ENCODE measurements at regions not wholly inside any gene's neighbourhood (a gene's known extent, or its start where the extent isn't known, plus 50 kb on each side); places are given as distances from the start of the nearest gene placed in this dataset.
A peak's percentile ranks its signal among the peaks of the same experiment; 100 is the strongest.

DNA sequence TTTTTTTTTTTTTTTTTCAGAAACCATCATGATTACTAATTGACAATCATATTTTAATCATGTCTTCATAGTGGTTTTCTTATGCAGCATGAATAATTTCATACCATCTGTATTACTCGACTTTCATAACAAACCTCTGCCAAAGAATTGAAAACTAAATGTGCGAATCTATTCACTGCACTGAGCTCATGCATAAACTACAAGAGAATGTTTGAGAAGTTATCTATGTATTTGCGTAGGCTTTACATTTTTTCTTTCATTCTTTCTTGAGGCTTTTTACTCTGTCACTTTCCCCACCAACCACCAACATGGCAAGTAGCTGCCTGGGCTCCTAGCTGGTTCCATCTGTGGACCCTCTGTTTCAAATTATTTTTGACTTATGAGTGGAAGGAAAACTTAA lies 1761.0 kb downstream of the STIM2 start:
- no peak for DNase-seq (ENCODE audit: low spot score)

DNA sequence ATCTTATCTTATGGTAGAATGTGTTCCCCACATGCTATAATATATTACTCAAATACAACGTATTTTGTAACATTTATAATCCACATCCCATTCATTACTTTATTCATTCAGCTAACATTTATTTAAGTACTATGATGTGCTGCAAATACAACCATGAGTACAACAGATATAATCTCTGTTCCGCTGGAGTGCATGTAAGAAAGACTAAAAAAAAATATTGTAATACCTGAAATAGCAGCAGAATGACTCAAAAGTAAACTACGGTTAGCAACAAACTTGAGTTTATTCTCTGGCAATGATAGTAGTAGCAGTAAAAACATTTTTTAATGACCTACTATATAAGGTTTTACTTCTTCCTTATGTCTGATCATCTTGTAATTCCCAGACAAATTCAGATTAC lies 1776.3 kb downstream of the STIM2 start:
- no peak for DNase-seq (ENCODE audit: low spot score)

DNA sequence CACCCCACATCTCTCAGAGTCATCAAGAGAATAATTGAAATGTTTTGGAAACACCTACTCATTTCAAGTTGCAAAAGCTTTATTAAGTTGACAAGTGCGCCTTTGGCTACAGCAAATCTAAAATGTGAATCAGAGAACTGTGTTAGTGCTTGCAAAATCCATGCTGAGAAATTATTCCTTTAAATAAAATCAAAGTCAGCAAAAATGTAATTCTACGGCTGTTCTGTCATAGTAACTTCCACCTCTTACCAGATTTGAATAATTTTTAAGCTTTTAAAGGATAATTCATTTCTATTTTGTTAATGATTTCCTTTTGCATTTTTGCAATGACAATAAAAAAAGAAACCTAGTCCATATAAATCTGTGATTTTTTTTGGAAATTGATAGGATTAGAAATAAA lies 1779.1 kb downstream of the STIM2 start:
- no peak for DNase-seq (ENCODE audit: low spot score)

DNA sequence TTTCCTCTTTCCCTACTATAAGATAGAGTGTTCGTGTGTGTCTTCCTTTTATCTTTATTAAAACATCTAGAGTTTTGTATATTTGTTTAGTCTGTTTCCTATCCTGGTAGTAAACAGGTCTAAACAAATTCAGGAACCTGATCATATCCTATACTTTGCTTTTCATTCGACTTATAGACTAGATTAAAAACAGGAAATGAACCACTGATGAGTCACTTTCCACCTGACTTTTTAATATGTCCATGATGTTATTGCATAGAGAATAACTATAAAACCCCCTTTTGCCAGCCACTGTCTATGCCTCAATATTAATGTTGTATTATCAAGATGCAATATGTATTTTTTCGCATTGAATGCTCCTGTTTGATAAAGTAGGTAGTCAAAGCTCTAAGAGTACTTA lies 1794.0 kb downstream of the STIM2 start:
- no peak for DNase-seq (ENCODE audit: low spot score)

DNA sequence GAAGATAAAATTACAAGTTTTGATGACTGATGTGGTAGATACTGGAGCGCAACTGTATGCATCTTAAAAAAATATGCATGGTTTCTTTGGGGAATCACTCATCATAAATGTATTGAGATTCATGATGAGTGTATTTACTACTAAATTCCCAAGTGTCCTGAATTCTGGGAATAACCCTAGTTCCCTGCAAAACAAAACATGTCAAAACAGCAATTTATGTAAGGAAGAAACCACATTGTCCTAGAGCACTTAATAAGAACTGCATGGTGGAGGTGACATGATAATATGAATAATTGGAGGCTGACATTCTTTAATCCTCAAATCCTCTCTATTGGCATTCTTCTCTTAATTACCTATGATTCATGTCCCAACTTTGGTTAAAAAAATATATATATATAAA lies 1804.7 kb downstream of the STIM2 start:
- no peak for DNase-seq (ENCODE audit: low spot score)

DNA sequence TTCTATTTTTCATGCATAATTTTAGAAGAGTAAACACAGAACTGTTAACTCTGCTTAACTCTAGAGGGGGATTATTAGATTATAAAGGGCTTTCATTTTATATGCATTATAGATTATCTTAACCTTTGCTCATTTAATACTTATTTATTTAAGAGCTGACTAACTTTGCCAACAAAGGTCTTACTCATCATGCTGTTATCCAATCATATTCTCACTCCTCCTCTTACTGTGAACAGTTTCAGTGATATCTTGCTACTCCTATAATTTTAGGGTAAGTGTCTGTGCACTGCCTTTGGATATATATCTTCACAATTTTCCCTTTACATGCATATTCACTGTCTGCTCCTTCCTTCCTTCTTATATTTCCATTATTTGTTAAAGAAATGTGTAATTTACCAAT lies 1814.9 kb downstream of the STIM2 start:
- DNase-seq (ENCODE audit: low spot score), result no peak

DNA sequence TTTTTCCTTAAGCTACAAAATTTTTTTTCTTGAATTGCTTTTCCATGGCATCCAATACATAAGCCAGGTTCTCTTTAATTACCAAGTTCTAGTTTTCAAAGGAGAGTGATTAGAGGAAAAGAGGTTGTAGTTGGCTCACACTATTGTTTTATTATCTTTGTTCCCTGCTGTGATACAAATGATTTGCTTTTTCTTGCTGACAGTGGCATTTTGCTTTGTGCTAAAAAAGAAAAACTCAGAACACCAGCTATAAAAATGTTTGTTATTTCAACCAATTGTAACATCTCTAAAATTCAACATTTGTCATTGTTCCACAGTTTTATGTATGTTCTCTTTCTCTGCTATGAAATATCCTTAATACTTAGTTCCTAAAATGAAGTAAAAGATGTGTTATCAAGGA lies 1817.2 kb downstream of the STIM2 start:
- no peak for DNase-seq (ENCODE audit: low spot score)

DNA sequence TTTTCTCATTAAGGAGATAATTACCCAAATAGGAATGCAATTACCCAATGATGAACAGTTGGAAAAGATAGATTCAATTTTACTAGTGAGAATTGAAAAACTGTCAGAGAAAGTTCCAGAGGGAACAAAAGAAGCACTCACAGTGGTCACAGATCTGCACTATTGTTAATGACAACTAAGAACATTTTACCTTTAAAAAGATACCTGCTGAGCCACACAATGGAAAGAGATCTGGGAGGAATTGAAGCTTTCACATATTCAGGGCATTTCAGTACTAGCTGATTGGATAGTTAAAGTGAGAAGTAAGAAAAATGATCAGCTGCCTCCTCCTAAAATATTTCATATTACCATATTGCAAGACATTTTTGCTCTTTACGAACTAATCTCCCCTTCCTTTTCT lies 1822.2 kb downstream of the STIM2 start:
- DNase-seq (ENCODE audit: low spot score), result no peak

DNA sequence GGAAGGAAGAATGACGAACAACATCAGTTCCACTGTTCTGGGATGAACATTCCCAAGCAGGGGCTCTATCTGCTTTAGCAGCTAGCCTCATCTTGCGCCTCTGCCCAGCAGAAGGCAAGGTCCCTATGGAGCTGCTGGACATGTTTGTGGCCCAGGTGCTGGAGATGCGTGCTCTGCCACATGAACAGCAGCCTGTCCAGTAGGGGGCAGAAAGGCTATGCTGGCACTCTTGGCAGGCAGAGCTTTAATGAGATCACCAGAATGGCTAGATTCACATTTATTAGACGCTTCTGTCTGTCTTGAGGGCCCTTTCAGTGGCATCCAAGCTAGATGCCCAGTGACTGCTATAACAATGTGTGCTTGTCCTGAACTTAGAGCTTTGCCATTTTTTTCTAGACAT lies 1826.0 kb downstream of the STIM2 start:
- DNase-seq (ENCODE audit: low spot score), result peak; percentile 27

DNA sequence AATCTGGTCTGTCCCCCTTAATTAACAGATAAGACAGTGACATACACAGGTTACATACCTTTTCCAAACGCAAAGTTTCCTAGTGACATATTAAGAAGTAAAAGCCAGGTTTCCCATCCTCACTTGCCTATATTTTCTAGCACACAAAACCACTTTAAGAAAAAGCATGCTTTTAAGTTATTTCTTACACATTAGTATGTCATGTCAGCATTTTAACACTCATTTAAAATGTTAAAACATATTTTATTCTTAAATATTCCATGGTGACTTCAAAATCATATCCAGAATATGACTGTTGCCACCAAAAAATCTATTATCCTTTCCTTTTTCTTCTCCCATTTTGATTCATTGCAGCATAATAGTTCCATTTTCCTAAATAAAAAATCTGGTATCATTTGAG lies 1830.2 kb downstream of the STIM2 start:
- DNase-seq (ENCODE audit: low spot score), result no peak

DNA sequence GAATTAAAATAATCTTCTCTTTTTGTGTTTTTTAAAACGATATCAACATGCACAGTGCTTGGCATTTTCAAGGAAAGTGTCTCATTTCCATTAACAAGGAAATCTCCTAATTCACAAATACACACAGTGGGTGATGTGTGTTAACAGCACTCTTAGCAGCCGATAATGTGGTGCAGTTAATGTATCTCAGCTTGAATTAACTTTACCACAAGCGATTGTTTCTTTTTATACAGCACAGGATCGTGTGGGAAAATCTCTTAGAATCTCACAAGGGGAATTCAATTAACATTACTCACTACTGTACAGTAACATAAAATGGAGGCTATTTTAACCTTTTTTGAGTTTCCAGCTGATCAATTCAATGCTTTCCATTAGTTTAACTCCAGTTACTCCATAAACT lies 1841.9 kb downstream of the STIM2 start:
- DNase-seq (ENCODE audit: low spot score), result no peak

DNA sequence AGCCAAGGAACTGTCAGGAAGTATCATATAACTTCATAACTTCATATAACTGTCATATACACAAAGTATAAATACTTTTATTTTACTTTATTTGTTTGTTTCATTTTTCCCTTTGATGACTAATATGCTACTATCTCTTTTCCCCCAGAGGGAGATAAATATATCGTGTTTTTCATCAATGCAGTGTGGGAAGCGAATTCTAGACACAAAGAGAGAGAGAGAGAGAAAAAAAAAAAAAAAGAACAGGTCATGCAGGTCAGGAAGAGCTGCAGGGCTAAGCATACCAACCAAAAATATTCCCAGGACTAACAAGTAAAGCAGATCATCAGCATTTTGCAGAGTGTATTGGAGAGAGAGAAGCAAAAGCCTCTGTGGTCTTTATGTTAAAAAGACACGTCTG lies 1849.2 kb downstream of the STIM2 start:
- DNase-seq (ENCODE audit: low spot score), result no peak

DNA sequence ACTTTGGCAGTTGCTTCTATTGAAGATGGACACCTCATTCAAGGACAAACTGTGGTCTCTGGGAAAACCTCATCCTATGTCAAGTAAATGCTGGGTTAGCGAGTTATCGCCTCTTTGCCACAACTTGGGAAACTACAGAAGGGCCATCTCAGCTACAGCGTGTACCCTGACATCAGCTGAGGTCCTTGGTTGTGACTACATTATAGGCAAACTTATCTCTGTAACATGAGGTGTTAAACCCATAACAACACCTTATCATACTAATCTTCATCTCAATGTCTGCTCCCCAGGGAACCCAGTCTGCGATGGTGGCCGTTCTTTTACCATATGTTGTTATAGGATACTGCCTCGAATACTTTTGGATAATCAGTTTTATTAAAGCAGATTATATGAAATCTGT lies 1862.7 kb downstream of the STIM2 start:
- peak; percentile 54 for DNase-seq (ENCODE audit: low spot score)

DNA sequence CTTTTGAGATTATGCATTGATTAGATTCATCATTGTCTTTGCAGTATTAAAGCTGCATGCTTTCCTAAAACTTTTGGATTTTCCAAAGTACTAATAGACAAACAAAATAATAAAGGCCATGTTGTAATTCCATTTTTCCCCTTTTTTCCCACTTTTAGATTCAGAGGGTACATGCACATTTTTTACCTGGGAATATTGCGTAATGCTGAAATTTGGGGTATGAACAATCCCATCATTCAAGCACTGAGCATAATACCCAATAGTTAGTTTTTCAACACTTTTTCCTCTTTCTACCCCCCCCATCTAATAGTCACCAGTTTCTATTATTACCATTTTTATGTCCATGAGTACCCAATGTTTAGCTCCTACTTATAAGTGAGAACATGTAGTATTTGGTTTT lies 1863.6 kb downstream of the STIM2 start:
- DNase-seq (ENCODE audit: low spot score), result no peak

DNA sequence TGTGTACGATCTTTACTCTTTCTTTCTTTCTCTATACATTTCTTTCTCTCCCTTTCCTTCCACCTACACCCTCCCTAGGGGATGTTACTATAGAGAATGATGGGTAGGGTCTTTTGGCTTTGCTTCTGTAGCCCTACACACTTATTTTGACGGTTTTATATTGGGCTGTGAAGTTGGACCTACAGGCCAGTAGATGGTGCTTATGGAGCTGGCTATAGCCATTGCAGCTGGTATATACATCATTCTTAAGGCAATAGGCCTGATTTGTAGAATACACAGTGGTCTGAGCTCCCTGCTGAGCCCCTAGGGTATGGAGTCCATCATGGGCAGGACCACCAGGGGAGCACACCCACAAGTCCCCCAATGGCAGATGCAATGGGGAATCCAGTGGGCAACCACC lies 1869.7 kb downstream of the STIM2 start:
- DNase-seq (ENCODE audit: low spot score), result no peak

DNA sequence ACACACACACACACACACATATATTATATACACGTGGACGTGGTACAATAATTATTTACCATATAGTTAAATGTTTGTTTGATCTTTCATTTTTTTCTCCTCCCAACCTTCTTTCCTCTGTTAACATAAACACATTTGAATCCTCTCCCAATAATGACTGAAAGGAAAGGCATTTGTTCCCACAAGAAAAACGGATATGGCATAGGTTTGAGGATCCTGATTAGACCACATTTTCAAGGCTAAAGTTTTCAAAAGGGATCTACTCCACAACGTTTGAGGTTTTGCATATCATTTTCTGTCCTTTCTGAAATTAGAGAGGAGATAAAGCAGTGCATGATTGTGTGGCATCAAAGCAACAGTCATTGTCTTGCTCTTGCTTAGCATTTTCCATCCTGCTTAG lies 1883.4 kb downstream of the STIM2 start:
- no peak for DNase-seq (ENCODE audit: low spot score)

DNA sequence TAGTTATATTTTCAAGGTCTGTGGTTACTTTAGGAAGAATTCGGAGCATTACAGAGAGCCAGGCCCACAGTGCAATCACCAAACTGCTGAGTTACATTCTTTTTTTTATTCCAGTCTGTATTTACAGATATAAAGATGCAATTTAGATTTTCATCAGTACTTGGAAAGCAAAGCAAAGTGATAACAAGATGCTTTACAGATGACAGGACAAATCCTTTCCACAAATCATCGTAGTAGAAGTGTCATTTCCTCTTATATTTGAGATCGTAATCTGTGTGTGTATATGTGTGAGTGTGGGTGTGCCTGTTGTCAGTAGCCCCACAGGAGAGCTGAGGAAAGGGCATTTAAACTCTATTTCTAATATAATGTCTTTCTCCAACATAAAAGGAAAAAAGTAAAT lies 1893.7 kb downstream of the STIM2 start:
- DNase-seq (ENCODE audit: low spot score), result peak; percentile 4

DNA sequence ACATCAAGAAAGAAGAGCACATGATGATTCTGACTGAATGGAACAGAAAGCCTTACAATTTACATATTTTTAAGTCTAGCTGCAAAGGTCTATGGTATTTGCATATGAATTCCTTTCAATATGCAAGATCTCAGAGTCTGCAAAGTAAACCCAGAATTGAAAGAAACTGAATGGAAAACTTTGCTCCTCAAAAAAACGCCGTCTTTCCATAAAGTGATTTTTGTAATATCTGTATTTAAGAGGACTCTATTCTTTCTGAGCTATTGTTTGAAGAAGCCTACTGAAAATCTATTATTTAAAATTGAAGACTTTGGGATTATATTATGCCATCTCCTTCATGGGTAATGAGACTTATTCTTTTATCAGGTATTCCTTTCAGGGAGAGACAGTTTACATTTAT lies 1894.4 kb downstream of the STIM2 start:
- no peak for DNase-seq (ENCODE audit: low spot score)

DNA sequence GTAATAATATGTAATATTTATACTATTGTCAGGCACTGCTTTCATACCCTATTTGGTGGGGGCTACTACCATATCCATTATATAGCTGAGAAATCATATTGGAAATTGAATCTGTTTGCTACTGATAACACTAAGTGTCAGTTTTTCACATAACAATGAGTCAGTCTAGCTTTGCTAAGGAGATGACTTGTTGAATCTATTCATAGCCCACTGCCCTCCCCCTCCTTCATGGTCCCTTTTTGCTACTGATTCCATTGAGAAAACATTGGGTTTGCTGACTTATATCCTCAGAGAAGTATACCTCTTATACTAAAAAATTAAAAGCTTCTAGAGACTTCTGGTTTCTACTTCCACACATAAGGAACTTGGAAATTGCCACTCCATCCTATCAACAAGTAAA lies 1898.4 kb downstream of the STIM2 start:
- no peak for DNase-seq (ENCODE audit: low spot score)

DNA sequence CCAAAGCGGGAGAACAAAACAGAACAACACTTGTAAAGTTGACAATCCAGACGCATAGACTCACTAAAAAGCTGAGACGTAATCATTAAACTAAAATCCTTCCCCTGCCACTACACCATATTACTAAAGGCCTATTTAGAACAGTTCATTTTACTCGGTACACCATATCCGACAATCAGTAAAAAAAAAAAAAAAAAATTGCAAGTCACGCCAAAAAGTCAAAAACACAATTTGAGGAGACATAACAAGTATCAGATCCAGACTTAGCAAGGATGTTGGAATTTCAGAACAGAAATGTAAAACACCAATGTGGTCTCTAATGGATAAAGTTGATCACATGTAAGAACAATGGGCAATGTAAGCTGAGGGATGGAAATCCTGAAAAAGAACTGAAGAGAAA lies 1899.4 kb downstream of the STIM2 start:
- no peak for DNase-seq (ENCODE audit: low spot score)

DNA sequence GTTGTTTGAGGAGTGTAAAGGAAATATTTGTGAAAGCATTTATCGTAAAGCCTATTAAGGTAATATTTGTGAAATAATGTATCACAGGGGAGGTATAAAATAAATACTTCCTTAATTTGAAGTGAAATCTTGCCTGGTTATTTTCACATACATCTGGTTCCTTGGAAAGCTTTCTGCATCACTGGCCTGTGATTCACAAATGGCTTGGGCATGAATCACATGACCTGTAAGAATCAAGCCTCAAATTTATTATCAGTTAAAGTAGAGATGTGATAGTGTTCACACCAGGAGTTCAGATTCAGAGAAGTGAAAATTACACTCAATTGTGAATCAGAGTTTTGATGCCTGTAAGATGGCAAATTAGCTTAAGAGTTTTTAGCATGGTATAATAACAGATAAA lies 1911.4 kb downstream of the STIM2 start:
- DNase-seq (ENCODE audit: low spot score), result no peak

DNA sequence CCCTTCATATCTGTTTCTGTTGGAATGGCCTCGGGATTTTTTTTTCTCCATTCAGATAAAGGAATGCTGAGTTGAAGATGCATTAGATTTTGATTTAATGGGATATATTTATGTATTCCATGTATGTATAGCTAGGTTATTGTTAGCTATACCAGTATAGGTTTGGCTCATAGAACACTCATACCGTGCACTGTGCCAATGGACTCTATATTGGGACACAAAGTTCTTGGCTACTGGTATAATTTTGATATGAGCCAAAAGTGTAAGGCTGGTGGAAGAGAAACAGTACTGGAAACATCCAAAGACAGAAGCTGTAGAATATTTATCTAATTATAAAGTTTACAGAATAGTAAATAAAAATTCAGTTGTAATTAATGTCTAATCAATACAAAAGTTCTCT lies 1912.1 kb downstream of the STIM2 start:
- no peak for DNase-seq (ENCODE audit: low spot score)

DNA sequence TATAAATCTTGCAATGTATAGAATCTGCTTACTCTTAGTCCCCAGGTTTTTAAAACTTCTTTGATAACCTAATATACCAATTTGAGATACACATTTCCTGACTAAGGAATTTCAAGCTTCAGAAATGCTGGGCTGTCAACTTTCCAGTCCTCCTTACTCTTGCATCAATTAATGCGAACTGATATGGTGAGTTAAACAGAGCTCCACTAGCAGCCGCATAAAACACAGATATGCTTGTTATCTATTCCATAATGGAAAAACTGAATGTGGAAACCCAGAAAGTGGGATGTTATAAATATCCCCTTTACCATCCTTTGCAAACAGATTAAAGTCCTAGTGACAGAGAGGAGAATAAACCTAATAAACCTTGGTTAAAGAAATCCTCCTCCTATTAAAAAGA lies 1913.7 kb downstream of the STIM2 start:
- no peak for DNase-seq (ENCODE audit: low spot score)

DNA sequence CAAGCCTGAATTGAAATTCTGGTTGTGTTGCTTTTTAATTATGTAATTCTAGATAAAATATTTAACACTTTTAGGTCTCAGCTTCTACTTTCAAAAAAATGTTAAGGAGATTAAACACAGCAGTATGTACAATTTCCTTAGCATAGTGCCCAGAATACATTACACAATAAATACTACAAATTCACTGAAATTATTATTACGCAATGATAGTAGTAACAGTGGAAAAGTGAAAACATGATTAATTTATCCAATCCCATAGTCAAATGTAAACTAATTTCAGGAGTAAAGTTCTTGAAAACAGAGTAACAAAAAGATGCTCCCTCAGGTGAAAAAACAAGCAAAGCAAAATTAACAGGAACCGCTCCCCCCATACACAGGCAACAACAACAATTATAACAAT lies 1915.4 kb downstream of the STIM2 start:
- no peak for DNase-seq (ENCODE audit: low spot score)

DNA sequence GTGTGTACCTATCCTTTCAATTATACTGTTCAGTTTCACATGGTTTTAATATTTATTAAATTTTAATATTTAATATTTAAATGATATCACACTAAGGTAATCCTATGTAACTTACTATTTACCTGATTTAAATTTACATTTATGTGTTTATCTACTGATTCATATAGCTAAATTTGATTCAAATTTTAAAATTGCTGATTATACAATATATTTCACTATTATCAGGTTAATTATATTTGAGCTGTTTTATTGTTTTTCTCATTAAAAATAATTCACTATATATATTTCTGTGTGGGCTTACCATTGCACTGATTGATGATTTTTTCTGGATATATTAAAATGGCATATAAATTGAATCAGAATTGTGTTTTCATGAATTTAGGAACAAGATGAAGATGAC lies 1923.5 kb downstream of the STIM2 start:
- DNase-seq (ENCODE audit: low spot score), result no peak

Measured in SK-N-DZ (cell line).